GM20000 (cell line): ENCODE measurements at regions not wholly inside any gene's neighbourhood (a gene's known extent, or its start where the extent isn't known, plus 50 kb on each side); places are given as distances from the start of the nearest gene placed in this dataset.
"Not testable (repeated sequence)": the region's sequence is repeated elsewhere in the genome, so short reads cannot be mapped to it uniquely, and the experiment has no call there.

Source experiments
- DNase-seq: peaks from one replicate; pipeline ENCODE4 v3.0.0; 2012; ENCODE audit warnings: low spot score
- CTCF ChIP-seq: IDR thresholded peaks from 2 replicates; pipeline ENCODE4 v1.5.1; 2012; ENCODE audit warnings: mild to moderate bottlenecking, control low read depth; ENCODE audit errors: extremely low read depth, missing control alignments

- TF ChIP-seq CTCF = no peak
These were observed 465.2 kb downstream of the LRRC70 start for GRCh38 chr5:63043792-63044191.

GRCh38 chr5:63032343-63032742, 453.7 kb downstream of the LRRC70 start:
- no peak for TF ChIP-seq CTCF
- no peak for DNase-seq

More at GRCh38 chr5:63043792-63044191, 465.2 kb downstream of the LRRC70 start:
- no peak for DNase-seq

GRCh38 chr5:63029891-63030290, 451.3 kb downstream of the LRRC70 start:
- no peak for DNase-seq
- TF ChIP-seq CTCF = no peak

GRCh38 chr5:63025679-63026078, 447.1 kb downstream of the LRRC70 start:
- no peak for DNase-seq
- no peak for TF ChIP-seq CTCF

GRCh38 chr5:63022403-63022802, 443.8 kb downstream of the LRRC70 start:
- no peak for DNase-seq
- no peak for TF ChIP-seq CTCF

GRCh38 chr5:63011158-63011557, 432.5 kb downstream of the LRRC70 start:
- no peak for DNase-seq
- TF ChIP-seq CTCF = no peak

- no peak for DNase-seq
- TF ChIP-seq CTCF = no peak
These were observed 429.6 kb downstream of the LRRC70 start for GRCh38 chr5:63008195-63008594.

GRCh38 chr5:62994842-62995241, 416.2 kb downstream of the LRRC70 start:
- DNase-seq = not testable (repeated sequence)
